HG02588 (cell line): ENCODE measurements at regions not wholly inside any gene's neighbourhood (a gene's known extent, or its start where the extent isn't known, plus 50 kb on each side); places are given as distances from the start of the nearest gene placed in this dataset.

Experiments used
- ATAC-seq: cut with Tn5 transposase; IDR thresholded peaks from one replicate; pipeline ENCODE4 v1.9.1; 2021; ENCODE audit warnings: mild to moderate bottlenecking, moderate library complexity; ENCODE audit not compliant: unreplicated experiment

DNA sequence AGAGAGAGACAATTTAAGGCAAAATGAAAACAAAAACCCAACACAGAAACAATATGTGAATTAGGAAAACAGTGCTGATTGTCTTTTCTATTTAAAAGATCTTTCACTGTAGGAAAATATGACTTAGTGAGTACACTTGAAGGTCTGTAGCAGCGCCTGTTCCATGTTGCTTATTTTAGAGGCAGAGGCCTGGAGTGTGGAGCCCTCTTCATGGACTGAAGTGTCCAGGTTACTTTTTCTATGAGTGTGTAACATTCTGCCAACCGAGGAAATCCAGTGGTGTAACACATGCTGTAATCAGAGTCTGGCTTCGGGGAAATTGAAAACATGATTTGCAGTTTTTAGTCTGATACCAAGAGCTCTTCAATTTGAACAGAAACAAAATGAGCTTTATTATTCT is 64.0 kb upstream of the GPRIN3 start:
- ATAC-seq, result no peak

DNA sequence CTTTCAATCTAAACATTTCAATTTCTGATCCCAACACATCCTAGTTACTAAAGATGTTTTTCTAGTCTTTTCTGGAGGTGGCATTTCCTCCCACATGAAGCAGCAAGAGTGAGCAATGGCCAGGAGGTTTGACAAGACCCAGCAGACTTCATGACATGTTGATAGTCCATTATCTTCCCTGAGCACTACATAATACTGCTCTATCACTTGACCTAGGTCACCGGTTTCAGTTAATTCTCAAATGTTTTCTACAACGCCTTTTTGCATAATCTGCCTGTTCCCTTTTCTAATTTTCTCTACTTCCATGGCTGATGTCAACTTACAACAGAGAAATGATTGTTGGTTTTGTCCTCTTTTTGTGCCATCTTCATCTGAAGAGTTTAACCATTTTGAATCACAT is 62.0 kb upstream of the GPRIN3 start:
- no peak for ATAC-seq

DNA sequence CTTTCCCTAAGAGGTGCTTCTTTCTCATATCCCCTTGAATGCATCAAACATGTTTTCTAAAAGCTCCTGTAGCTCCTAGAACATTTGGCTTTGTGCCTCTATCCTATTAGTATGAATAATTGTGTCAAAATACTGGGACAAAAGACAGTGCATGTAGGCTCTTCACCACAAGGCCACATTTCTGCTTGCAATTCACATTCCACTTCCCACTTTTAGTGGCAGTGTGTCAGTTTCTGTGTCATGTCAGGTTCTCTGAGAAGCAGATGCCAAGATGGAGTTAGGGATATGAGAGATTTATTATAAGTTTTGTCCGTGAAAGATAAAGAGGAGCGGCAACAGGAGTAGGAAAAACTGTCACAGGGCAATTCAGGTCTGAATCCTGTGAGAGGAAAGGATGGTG is 61.3 kb upstream of the GPRIN3 start:
- no peak for ATAC-seq

DNA sequence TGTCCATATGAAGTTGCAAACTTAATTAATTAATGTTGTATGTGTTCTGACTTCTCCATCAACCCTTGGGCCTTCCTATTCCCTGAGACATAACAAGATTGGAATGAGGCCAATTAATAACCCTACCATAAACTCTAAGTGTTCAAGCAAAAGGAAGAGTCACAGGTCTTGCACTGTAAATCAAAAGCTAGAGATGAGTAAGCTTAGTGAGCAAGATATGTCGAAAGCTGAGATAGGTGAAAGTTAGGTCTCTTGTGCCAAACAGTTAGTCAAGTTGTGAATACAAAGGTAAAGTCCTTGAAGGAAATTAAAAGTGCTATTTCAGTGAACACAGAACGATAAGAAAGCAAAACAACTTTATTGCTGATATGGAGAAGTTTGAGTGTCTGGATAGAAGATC is 58.2 kb upstream of the GPRIN3 start:
- no peak for ATAC-seq

DNA sequence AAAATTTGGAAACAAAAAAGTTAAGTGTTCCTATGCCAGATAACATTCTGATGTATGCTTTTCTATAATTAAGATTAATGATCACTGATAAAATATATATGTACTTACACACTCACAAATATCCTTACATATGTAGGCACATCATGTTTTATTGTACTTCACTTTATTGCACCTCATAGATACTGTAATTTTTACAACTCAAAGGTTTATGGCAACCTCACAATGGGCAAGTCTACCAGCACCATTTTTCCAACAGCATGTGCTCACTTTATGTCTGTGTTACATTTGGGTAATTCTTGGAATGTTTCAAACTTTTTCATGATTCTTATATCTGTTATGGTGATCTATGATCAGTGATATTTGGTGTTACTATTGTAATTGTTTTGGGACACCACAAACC is 57.8 kb upstream of the GPRIN3 start:
- ATAC-seq, result no peak

DNA sequence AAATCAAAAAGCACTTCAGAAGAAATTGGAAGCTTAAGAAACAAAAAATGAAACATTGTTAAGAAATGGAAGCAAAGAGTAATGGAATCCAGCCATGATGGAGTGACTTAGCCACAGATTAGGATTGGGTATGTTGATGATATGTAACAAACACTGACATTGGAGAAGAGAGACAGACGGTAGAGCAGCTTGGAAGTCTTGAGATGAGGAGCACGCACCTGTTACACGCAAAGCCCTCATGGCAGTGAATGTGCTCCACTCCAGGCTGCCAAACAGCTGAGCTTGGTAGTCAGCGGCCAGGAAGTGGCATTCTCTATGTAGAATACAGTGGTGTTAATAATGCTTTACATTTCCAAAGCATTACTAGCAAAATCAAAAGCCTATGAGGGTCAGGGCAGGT is 56.9 kb upstream of the GPRIN3 start:
- ATAC-seq, result no peak

DNA sequence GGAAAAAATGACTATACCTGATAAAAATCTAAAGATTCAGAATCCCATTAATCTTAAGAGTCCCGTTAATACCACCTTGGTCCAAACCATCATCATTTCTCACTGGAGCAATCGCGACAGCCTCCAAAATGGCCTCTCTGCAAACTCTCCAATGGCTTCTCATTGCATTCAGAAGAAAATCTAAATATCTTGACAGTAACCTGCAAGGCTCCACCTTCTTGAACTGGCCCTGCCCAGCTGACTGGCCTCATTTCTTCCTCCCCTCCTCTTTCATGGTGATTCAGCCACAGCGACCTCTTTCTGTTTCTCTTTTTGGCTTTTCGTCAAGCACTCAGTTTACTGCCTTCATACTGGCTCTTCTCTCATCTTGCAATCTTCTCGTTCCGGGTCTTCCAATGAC is 56.2 kb upstream of the GPRIN3 start:
- ATAC-seq, result no peak

DNA sequence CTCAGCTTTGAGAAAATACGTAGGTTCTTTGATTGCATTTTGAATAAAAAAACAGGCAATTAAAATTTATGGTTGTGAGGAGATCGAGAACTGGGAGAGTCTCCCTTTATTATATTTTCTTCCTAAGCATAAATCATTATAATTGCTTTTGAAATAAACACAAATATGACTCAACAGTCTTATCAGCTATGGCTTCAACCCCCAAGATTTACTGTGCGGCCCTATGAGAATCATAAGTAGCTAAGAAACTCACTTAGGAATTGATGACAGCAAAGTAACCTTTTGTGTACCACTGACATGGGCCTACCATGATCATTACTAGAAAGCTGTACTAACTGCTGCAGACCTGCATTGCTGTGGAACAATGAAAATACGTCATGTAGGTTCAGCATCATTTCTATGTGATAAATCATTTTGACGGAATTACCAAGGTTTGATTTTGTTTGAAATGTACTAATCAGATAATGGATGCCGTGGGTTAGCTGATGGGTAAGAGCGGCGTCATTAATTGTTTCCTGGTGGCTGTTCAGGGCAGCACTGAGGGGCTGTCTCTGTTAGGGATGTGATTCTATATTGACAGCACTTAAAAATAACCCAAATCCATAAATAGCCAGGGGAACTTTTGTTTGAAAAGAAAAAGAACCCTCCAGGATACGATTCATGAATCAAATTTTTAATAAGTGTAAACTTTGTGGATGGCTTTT is 51.5 kb upstream of the GPRIN3 start:
- no peak for ATAC-seq

DNA sequence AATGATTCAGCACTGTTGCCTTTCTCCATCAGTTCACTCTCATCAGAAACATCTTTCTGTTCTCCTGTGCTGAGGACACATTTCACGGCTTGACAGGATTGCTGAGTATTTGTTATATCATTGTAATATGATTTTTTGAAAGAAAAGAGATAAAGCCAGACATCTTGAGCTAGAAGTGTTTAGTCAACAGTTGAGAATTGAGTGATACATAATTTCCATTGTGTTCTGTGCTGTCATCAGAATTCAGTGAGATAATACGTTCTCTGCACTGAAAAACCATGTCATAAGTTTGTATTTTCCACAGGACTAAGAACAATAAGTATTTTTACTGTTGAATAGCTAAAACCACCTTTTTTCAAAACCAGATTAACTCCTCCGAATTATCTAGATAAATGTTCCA is 50.2 kb upstream of the GPRIN3 start:
- no peak for ATAC-seq
